ENCODE measurements at regions not wholly inside any gene's neighbourhood (a gene's known extent, or its start where the extent isn't known, plus 50 kb on each side); places are given as distances from the start of the nearest gene placed in this dataset.

GRCh38 chr12:103043531-103044486, 86.3 kb downstream of the ASCL1 start:
- H3K9me3 ChIP-seq (ENCODE audit: control insufficient read depth, insufficient read depth, low read length): no peaks in the 10 kb centered on the region
- peaks cover 17% of the 10 kb centered on the region for H3K4me1 ChIP-seq (ENCODE audit: control insufficient read depth, insufficient read depth, low read length)
- peak overlapping the region; percentile 55 for H3K4me3 ChIP-seq (ENCODE audit: low read depth, low read length)
- peak overlapping the region; percentile 75 for H3K27ac ChIP-seq (ENCODE audit: low read depth, low read length)
- H3K9ac ChIP-seq (ENCODE audit: low read depth, low read length): peak overlapping the region; percentile 16; the same call in 1 of the 2 replicates
- H3K36me3 ChIP-seq (ENCODE audit: control insufficient read depth, insufficient read depth, low read length): no peaks in the 10 kb centered on the region
- H3K27me3 ChIP-seq (ENCODE audit: control insufficient read depth, insufficient read depth, low read length): no peaks in the 10 kb centered on the region; the same call in 1 of the 2 replicates

GRCh38 chr12:103046154-103046553, 88.7 kb downstream of the ASCL1 start:
- H3K4me1 ChIP-seq (ENCODE audit: control insufficient read depth, insufficient read depth, low read length): peaks cover 17% of the 10 kb centered on the region
- no peaks in the 10 kb centered on the region for H3K9me3 ChIP-seq (ENCODE audit: control insufficient read depth, insufficient read depth, low read length)
- H3K4me3 ChIP-seq (ENCODE audit: low read depth, low read length): no peak overlapping the region
- no peaks in the 10 kb centered on the region; the same call in 1 of the 2 replicates for H3K27me3 ChIP-seq (ENCODE audit: control insufficient read depth, insufficient read depth, low read length)
- no peak overlapping the region for H3K9ac ChIP-seq (ENCODE audit: low read depth, low read length)
- H3K36me3 ChIP-seq (ENCODE audit: control insufficient read depth, insufficient read depth, low read length): no peaks in the 10 kb centered on the region
- no peak overlapping the region for H3K27ac ChIP-seq (ENCODE audit: low read depth, low read length)

- no peaks in the 10 kb centered on the region; the same call in 1 of the 2 replicates for H3K4me1 ChIP-seq (ENCODE audit: control insufficient read depth, insufficient read depth, low read length)
- H3K9ac ChIP-seq (ENCODE audit: low read depth, low read length): no peak overlapping the region
Measured at GRCh38 chr12:103050273-103050672, 92.8 kb downstream of the ASCL1 start.

GRCh38 chr12:103053089-103053488, 95.6 kb downstream of the ASCL1 start:
- Histone ChIP-seq H3K9me3 (ENCODE audit: control insufficient read depth, insufficient read depth, low read length) (no peaks in the 10 kb centered on the region), H3K4me3 (ENCODE audit: low read depth, low read length) (no peak overlapping the region), H3K9ac (ENCODE audit: low read depth, low read length) (no peak overlapping the region), H3K4me1 (ENCODE audit: control insufficient read depth, insufficient read depth, low read length) (no peaks in the 10 kb centered on the region; the same call in 1 of the 2 replicates), H3K27me3 (ENCODE audit: control insufficient read depth, insufficient read depth, low read length) (no peaks in the 10 kb centered on the region), H3K27ac (ENCODE audit: low read depth, low read length) (no peak overlapping the region), H3K36me3 (ENCODE audit: control insufficient read depth, insufficient read depth, low read length) (no peaks in the 10 kb centered on the region)

More at GRCh38 chr12:103050273-103050672, 92.8 kb downstream of the ASCL1 start:
- Histone ChIP-seq H3K36me3 (ENCODE audit: control insufficient read depth, insufficient read depth, low read length) (no peaks in the 10 kb centered on the region), H3K9me3 (ENCODE audit: control insufficient read depth, insufficient read depth, low read length) (no peaks in the 10 kb centered on the region), H3K27ac (ENCODE audit: low read depth, low read length) (no peak overlapping the region), H3K4me3 (ENCODE audit: low read depth, low read length) (no peak overlapping the region), H3K27me3 (ENCODE audit: control insufficient read depth, insufficient read depth, low read length) (no peaks in the 10 kb centered on the region; the same call in 1 of the 2 replicates)

- H3K27ac ChIP-seq (ENCODE audit: low read depth, low read length): no peak overlapping the region
- H3K4me1 ChIP-seq (ENCODE audit: control insufficient read depth, insufficient read depth, low read length): no peaks in the 10 kb centered on the region
- H3K27me3 ChIP-seq (ENCODE audit: control insufficient read depth, insufficient read depth, low read length): no peaks in the 10 kb centered on the region
- no peaks in the 10 kb centered on the region for H3K9me3 ChIP-seq (ENCODE audit: control insufficient read depth, insufficient read depth, low read length)
- H3K4me3 ChIP-seq (ENCODE audit: low read depth, low read length): no peak overlapping the region
- H3K9ac ChIP-seq (ENCODE audit: low read depth, low read length): no peak overlapping the region
- no peaks in the 10 kb centered on the region for H3K36me3 ChIP-seq (ENCODE audit: control insufficient read depth, insufficient read depth, low read length)
Measured at GRCh38 chr12:103073630-103074029, 116.2 kb downstream of the ASCL1 start.

- no peaks in the 10 kb centered on the region for H3K36me3 ChIP-seq (ENCODE audit: control insufficient read depth, insufficient read depth, low read length)
- no peaks in the 10 kb centered on the region for H3K27me3 ChIP-seq (ENCODE audit: control insufficient read depth, insufficient read depth, low read length)
- no peak overlapping the region for H3K9ac ChIP-seq (ENCODE audit: low read depth, low read length)
- H3K27ac ChIP-seq (ENCODE audit: low read depth, low read length): no peak overlapping the region
- no peaks in the 10 kb centered on the region for H3K4me1 ChIP-seq (ENCODE audit: control insufficient read depth, insufficient read depth, low read length)
- H3K9me3 ChIP-seq (ENCODE audit: control insufficient read depth, insufficient read depth, low read length): no peaks in the 10 kb centered on the region
- no peak overlapping the region for H3K4me3 ChIP-seq (ENCODE audit: low read depth, low read length)
Measured at GRCh38 chr12:103075848-103076247, 118.4 kb downstream of the ASCL1 start.

GRCh38 chr12:103077108-103077773, 119.8 kb downstream of the ASCL1 start:
- H3K9ac ChIP-seq (ENCODE audit: low read depth, low read length): no peak overlapping the region
- H3K9me3 ChIP-seq (ENCODE audit: control insufficient read depth, insufficient read depth, low read length): no peaks in the 10 kb centered on the region
- no peaks in the 10 kb centered on the region for H3K27me3 ChIP-seq (ENCODE audit: control insufficient read depth, insufficient read depth, low read length)
- no peaks in the 10 kb centered on the region for H3K36me3 ChIP-seq (ENCODE audit: control insufficient read depth, insufficient read depth, low read length)
- no peaks in the 10 kb centered on the region for H3K4me1 ChIP-seq (ENCODE audit: control insufficient read depth, insufficient read depth, low read length)
- H3K4me3 ChIP-seq (ENCODE audit: low read depth, low read length): no peak overlapping the region
- no peak overlapping the region for H3K27ac ChIP-seq (ENCODE audit: low read depth, low read length)

GRCh38 chr12:103085541-103085940, 128.1 kb downstream of the ASCL1 start:
- Histone ChIP-seq H3K4me3 (ENCODE audit: low read depth, low read length) (no peak overlapping the region), H3K36me3 (ENCODE audit: control insufficient read depth, insufficient read depth, low read length) (no peaks in the 10 kb centered on the region), H3K27ac (ENCODE audit: low read depth, low read length) (no peak overlapping the region), H3K27me3 (ENCODE audit: control insufficient read depth, insufficient read depth, low read length) (no peaks in the 10 kb centered on the region), H3K9ac (ENCODE audit: low read depth, low read length) (no peak overlapping the region), H3K9me3 (ENCODE audit: control insufficient read depth, insufficient read depth, low read length) (no peaks in the 10 kb centered on the region), H3K4me1 (ENCODE audit: control insufficient read depth, insufficient read depth, low read length) (peaks cover 15% of the 10 kb centered on the region)

GRCh38 chr12:103086471-103086870, 129.0 kb downstream of the ASCL1 start:
- Histone ChIP-seq H3K4me3 (ENCODE audit: low read depth, low read length) (no peak overlapping the region), H3K4me1 (ENCODE audit: control insufficient read depth, insufficient read depth, low read length) (peaks cover 22% of the 10 kb centered on the region), H3K27me3 (ENCODE audit: control insufficient read depth, insufficient read depth, low read length) (no peaks in the 10 kb centered on the region), H3K27ac (ENCODE audit: low read depth, low read length) (no peak overlapping the region), H3K9ac (ENCODE audit: low read depth, low read length) (no peak overlapping the region), H3K36me3 (ENCODE audit: control insufficient read depth, insufficient read depth, low read length) (no peaks in the 10 kb centered on the region), H3K9me3 (ENCODE audit: control insufficient read depth, insufficient read depth, low read length) (no peaks in the 10 kb centered on the region)

GRCh38 chr12:103093499-103094106, 136.1 kb downstream of the ASCL1 start:
- no peaks in the 10 kb centered on the region for H3K9me3 ChIP-seq (ENCODE audit: control insufficient read depth, insufficient read depth, low read length)
- no peak overlapping the region for H3K4me3 ChIP-seq (ENCODE audit: low read depth, low read length)
- H3K27me3 ChIP-seq (ENCODE audit: control insufficient read depth, insufficient read depth, low read length): no peaks in the 10 kb centered on the region
- H3K27ac ChIP-seq (ENCODE audit: low read depth, low read length): no peak overlapping the region
- peaks cover 29% of the 10 kb centered on the region for H3K4me1 ChIP-seq (ENCODE audit: control insufficient read depth, insufficient read depth, low read length)
- no peak overlapping the region for H3K9ac ChIP-seq (ENCODE audit: low read depth, low read length)
- no peaks in the 10 kb centered on the region for H3K36me3 ChIP-seq (ENCODE audit: control insufficient read depth, insufficient read depth, low read length)

Data from HUES48 (cell line).